HG02870 (cell line): ENCODE measurements at regions not wholly inside any gene's neighbourhood (a gene's known extent, or its start where the extent isn't known, plus 50 kb on each side); places are given as distances from the start of the nearest gene placed in this dataset.
"Not testable (repeated sequence)": the region's sequence is repeated elsewhere in the genome, so short reads cannot be mapped to it uniquely, and the experiment has no call there.

Experiments
- ATAC-seq: cut with Tn5 transposase; IDR thresholded peaks from one replicate; pipeline ENCODE4 v1.9.1; 2021; ENCODE audit warnings: mild to moderate bottlenecking, moderate library complexity; ENCODE audit not compliant: unreplicated experiment

- no peak for ATAC-seq
Observed at GRCh38 chr6:87772597-87773530, 70.8 kb upstream of the AKIRIN2 start.

GRCh38 chr6:87767478-87767877 is 65.4 kb upstream of the AKIRIN2 start:
- ATAC-seq: no peak

- ATAC-seq: no peak
Observed at GRCh38 chr6:87766211-87766610, 64.2 kb upstream of the AKIRIN2 start.

- ATAC-seq: no peak
Observed at GRCh38 chr6:87763901-87764300, 61.9 kb upstream of the AKIRIN2 start.

GRCh38 chr6:87763276-87763675 is 61.2 kb upstream of the AKIRIN2 start:
- no peak for ATAC-seq

GRCh38 chr6:87762116-87762515 is 60.1 kb upstream of the AKIRIN2 start:
- no peak for ATAC-seq

GRCh38 chr6:87757792-87758191 is 55.8 kb upstream of the AKIRIN2 start:
- ATAC-seq: no peak

GRCh38 chr6:87756858-87757257 is 54.8 kb upstream of the AKIRIN2 start:
- ATAC-seq: peak; percentile 93

GRCh38 chr6:87755708-87756671 is 54.0 kb upstream of the AKIRIN2 start:
- no peak for ATAC-seq

GRCh38 chr6:87754828-87755227 is 52.8 kb upstream of the AKIRIN2 start:
- peak; percentile 27 for ATAC-seq

- no peak for ATAC-seq
Observed at GRCh38 chr6:87753131-87753685, 51.2 kb upstream of the AKIRIN2 start.

GRCh38 chr6:87752503-87752902 is 50.5 kb upstream of the AKIRIN2 start:
- ATAC-seq: not testable (repeated sequence)
